Activated CD4-positive, alpha-beta T cell treated with anti-CD3 and anti-CD28 coated beads, Interleukin-2, amount 50 U/mL, for 24 hours (primary cell): ENCODE measurements at regions not wholly inside any gene's neighbourhood (a gene's known extent, or its start where the extent isn't known, plus 50 kb on each side); places are given as distances from the start of the nearest gene placed in this dataset.

Experiments used
- DNase-seq, 2 donors: peaks; one replicate each; pipeline ENCODE4 v3.0.0-alpha.2; 2020; ENCODE audit warnings: low read depth in 1 of 2, low spot score in 1 of 2

GRCh38 chr2:118295592-118296390 is 207.5 kb downstream of the INSIG2 start:
- no peak for DNase-seq

- no peak for DNase-seq
Measured at GRCh38 chr2:118294063-118294462, 205.8 kb downstream of the INSIG2 start.

- DNase-seq = no peak
Measured at GRCh38 chr2:118292991-118293390, 204.7 kb downstream of the INSIG2 start.

GRCh38 chr2:118291251-118291880 is 203.1 kb downstream of the INSIG2 start:
- DNase-seq = no peak

- DNase-seq = no peak
Measured at GRCh38 chr2:118290411-118291250, 202.4 kb downstream of the INSIG2 start.

- DNase-seq = no peak
Measured at GRCh38 chr2:118279005-118279404, 190.7 kb downstream of the INSIG2 start.

GRCh38 chr2:118278046-118278445 is 189.8 kb downstream of the INSIG2 start:
- no peak for DNase-seq

GRCh38 chr2:118274841-118275510 is 186.7 kb downstream of the INSIG2 start:
- DNase-seq = no peak

- DNase-seq = no peak
Measured at GRCh38 chr2:118272391-118272790, 184.1 kb downstream of the INSIG2 start.

- no peak for DNase-seq
Measured at GRCh38 chr2:118269408-118270051, 181.3 kb downstream of the INSIG2 start.

GRCh38 chr2:118268268-118268667 is 180.0 kb downstream of the INSIG2 start:
- DNase-seq = no peak

GRCh38 chr2:118265873-118266455 is 177.7 kb downstream of the INSIG2 start:
- DNase-seq = no peak

GRCh38 chr2:118264232-118264990 is 176.1 kb downstream of the INSIG2 start:
- DNase-seq = no peak

GRCh38 chr2:118257696-118258095 is 169.4 kb downstream of the INSIG2 start:
- DNase-seq = no peak

- no peak for DNase-seq
Measured at GRCh38 chr2:118255771-118256372, 167.6 kb downstream of the INSIG2 start.

- no peak for DNase-seq
Measured at GRCh38 chr2:118255301-118255700, 167.0 kb downstream of the INSIG2 start.

GRCh38 chr2:118254116-118254515 is 165.8 kb downstream of the INSIG2 start:
- DNase-seq = no peak

- no peak for DNase-seq
Measured at GRCh38 chr2:118251427-118251826, 163.2 kb downstream of the INSIG2 start.

- DNase-seq = no peak
Measured at GRCh38 chr2:118250463-118250862, 162.2 kb downstream of the INSIG2 start.
